ENCODE measurements at regions not wholly inside any gene's neighbourhood (a gene's known extent, or its start where the extent isn't known, plus 50 kb on each side); places are given as distances from the start of the nearest gene placed in this dataset.

- Histone ChIP-seq H3K4me2 (ENCODE audit: low read depth, low read length) (no peak overlapping the region), H3K79me2 (ENCODE audit: low read length) (no peaks in the 10 kb centered on the region), H3K9me3 (replicated peaks; ENCODE audit: insufficient read depth, low read length) (no peaks in the 10 kb centered on the region), H3K27me3 (replicated peaks; ENCODE audit: insufficient read depth, low read length) (no peaks in the 10 kb centered on the region), H2AFZ (ENCODE audit: low read length) (no peak overlapping the region), H3K9me2 (replicated peaks; ENCODE audit: insufficient read depth, low read length) (no peaks in the 10 kb centered on the region), H3K27ac (ENCODE audit: low read length) (no peak overlapping the region), H3F3A (ENCODE audit: insufficient read depth, low read length) (no peaks in the 10 kb centered on the region), H3K4me3 (ENCODE audit: low read length) (no peak overlapping the region), H3K36me3 (replicated peaks; ENCODE audit: insufficient read depth, low read length) (no peaks in the 10 kb centered on the region), H3K9ac (ENCODE audit: low read length) (no peak overlapping the region), H4K20me1 (ENCODE audit: insufficient read depth, low read length) (no peaks in the 10 kb centered on the region), H3K4me1 (ENCODE audit: low read length) (no peaks in the 10 kb centered on the region)
- TF ChIP-seq EZH2phosphoT487 (IDR thresholded peaks at IDR 0.05; ENCODE audit: low read length) (no peak), CTCF (IDR thresholded peaks at IDR 0.05; ENCODE audit: low read length) (no peak), EZH2 (optimal IDR thresholded peaks at IDR 0.05; ENCODE audit: low read depth, low read length) (no peak)
- no peak for DNase-seq
These were observed 103.2 kb downstream of the CXCL12 start for GRCh38 chr10:44281662-44282061.

- no peaks in the 10 kb centered on the region for H3K9me2 ChIP-seq (replicated peaks; ENCODE audit: insufficient read depth, low read length)
- H3K9ac ChIP-seq (ENCODE audit: low read length) = no peak overlapping the region
- no peaks in the 10 kb centered on the region for H3K79me2 ChIP-seq (ENCODE audit: low read length)
- H3K36me3 ChIP-seq (replicated peaks; ENCODE audit: insufficient read depth, low read length) = no peaks in the 10 kb centered on the region
- H3K4me3 ChIP-seq (ENCODE audit: low read length) = no peak overlapping the region
- no peaks in the 10 kb centered on the region for H3K9me3 ChIP-seq (replicated peaks; ENCODE audit: insufficient read depth, low read length)
- DNase-seq = no peak
- H4K20me1 ChIP-seq (ENCODE audit: insufficient read depth, low read length) = no peaks in the 10 kb centered on the region
- no peak overlapping the region for H3K4me2 ChIP-seq (ENCODE audit: low read depth, low read length)
- TF ChIP-seq CTCF (IDR thresholded peaks at IDR 0.05; ENCODE audit: low read length) (no peak), EZH2 (optimal IDR thresholded peaks at IDR 0.05; ENCODE audit: low read depth, low read length) (no peak), EZH2phosphoT487 (IDR thresholded peaks at IDR 0.05; ENCODE audit: low read length) (no peak)
- no peaks in the 10 kb centered on the region for H3K27me3 ChIP-seq (replicated peaks; ENCODE audit: insufficient read depth, low read length)
- H3K27ac ChIP-seq (ENCODE audit: low read length) = no peak overlapping the region
- no peaks in the 10 kb centered on the region for H3F3A ChIP-seq (ENCODE audit: insufficient read depth, low read length)
- no peak overlapping the region for H2AFZ ChIP-seq (ENCODE audit: low read length)
- no peaks in the 10 kb centered on the region for H3K4me1 ChIP-seq (ENCODE audit: low read length)
These were observed 103.7 kb downstream of the CXCL12 start for GRCh38 chr10:44281089-44281613.

- H3F3A ChIP-seq (ENCODE audit: insufficient read depth, low read length) = no peaks in the 10 kb centered on the region
- H3K27ac ChIP-seq (ENCODE audit: low read length) = no peak overlapping the region
- H3K4me1 ChIP-seq (ENCODE audit: low read length) = no peaks in the 10 kb centered on the region
- no peaks in the 10 kb centered on the region for H3K36me3 ChIP-seq (replicated peaks; ENCODE audit: insufficient read depth, low read length)
- no peaks in the 10 kb centered on the region for H3K79me2 ChIP-seq (ENCODE audit: low read length)
- H3K4me3 ChIP-seq (ENCODE audit: low read length) = no peak overlapping the region
- H3K9me2 ChIP-seq (replicated peaks; ENCODE audit: insufficient read depth, low read length) = no peaks in the 10 kb centered on the region
- no peak for DNase-seq
- no peaks in the 10 kb centered on the region for H4K20me1 ChIP-seq (ENCODE audit: insufficient read depth, low read length)
- no peak for TF ChIP-seq EZH2phosphoT487 (IDR thresholded peaks at IDR 0.05; ENCODE audit: low read length)
- TF ChIP-seq EZH2 (optimal IDR thresholded peaks at IDR 0.05; ENCODE audit: low read depth, low read length) = no peak
- TF ChIP-seq CTCF (IDR thresholded peaks at IDR 0.05; ENCODE audit: low read length) = no peak
- no peak overlapping the region for H2AFZ ChIP-seq (ENCODE audit: low read length)
- no peaks in the 10 kb centered on the region for H3K9me3 ChIP-seq (replicated peaks; ENCODE audit: insufficient read depth, low read length)
- no peak overlapping the region for H3K4me2 ChIP-seq (ENCODE audit: low read depth, low read length)
- no peaks in the 10 kb centered on the region for H3K27me3 ChIP-seq (replicated peaks; ENCODE audit: insufficient read depth, low read length)
- H3K9ac ChIP-seq (ENCODE audit: low read length) = no peak overlapping the region
These were observed 104.5 kb downstream of the CXCL12 start for GRCh38 chr10:44280226-44281014.
